ENCODE measurements at regions not wholly inside any gene's neighbourhood (a gene's known extent, or its start where the extent isn't known, plus 50 kb on each side); places are given as distances from the start of the nearest gene placed in this dataset.

- TF ChIP-seq PAX5 (IDR thresholded peaks at IDR 0.05; ENCODE audit: insufficient read depth, low read length, severe bottlenecking) = no peak
- TF ChIP-seq POLR2A (IDR thresholded peaks at IDR 0.05; ENCODE audit: low read depth, low read length) = no peak
- no peak for TF ChIP-seq TAF1 (IDR thresholded peaks at IDR 0.05; ENCODE audit: low read depth, low read length)
These were observed 267.7 kb downstream of the ABCC12 start for GRCh38 chr16:47888142-47888541.
